ENCODE measurements at regions not wholly inside any gene's neighbourhood (a gene's known extent, or its start where the extent isn't known, plus 50 kb on each side); places are given as distances from the start of the nearest gene placed in this dataset.

DNA sequence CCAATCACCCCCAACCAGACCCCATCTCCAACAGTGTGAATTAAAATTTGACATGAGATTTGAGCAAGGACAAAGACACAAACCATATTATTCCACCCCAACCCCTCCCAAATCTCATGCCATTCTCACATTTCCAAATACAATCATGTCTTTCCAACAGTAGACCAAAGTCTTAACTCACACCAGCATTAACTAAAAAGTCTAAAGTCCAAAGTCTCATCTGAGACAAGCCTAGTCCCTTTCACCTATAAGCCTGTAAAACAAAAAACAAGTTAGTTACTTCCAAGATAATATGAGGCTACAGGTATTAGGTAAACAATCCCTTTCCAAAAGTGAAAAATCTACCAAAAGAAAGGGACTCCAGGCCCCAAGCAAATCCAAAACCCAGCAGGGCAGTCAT, 140.6 kb upstream of the NR4A3 start:
- no peak overlapping the region for H3K27ac ChIP-seq (replicated peaks)
- no peak for DNase-seq (ENCODE audit: low read depth in 1 of 2, low spot score in 1 of 2)
- TF ChIP-seq CTCF (IDR thresholded peaks at IDR 0.05; ENCODE audit: insufficient read depth, low read length) (no peak), SPI1 (IDR thresholded peaks at IDR 0.05; ENCODE audit: borderline replicate concordance, low read depth) (no peak), POLR2AphosphoS5 (IDR thresholded peaks at IDR 0.05; ENCODE audit: low read depth) (no peak), GABPA (IDR thresholded peaks at IDR 0.05; ENCODE audit: low read depth) (no peak)
- TF ChIP-seq, protein P1, sequence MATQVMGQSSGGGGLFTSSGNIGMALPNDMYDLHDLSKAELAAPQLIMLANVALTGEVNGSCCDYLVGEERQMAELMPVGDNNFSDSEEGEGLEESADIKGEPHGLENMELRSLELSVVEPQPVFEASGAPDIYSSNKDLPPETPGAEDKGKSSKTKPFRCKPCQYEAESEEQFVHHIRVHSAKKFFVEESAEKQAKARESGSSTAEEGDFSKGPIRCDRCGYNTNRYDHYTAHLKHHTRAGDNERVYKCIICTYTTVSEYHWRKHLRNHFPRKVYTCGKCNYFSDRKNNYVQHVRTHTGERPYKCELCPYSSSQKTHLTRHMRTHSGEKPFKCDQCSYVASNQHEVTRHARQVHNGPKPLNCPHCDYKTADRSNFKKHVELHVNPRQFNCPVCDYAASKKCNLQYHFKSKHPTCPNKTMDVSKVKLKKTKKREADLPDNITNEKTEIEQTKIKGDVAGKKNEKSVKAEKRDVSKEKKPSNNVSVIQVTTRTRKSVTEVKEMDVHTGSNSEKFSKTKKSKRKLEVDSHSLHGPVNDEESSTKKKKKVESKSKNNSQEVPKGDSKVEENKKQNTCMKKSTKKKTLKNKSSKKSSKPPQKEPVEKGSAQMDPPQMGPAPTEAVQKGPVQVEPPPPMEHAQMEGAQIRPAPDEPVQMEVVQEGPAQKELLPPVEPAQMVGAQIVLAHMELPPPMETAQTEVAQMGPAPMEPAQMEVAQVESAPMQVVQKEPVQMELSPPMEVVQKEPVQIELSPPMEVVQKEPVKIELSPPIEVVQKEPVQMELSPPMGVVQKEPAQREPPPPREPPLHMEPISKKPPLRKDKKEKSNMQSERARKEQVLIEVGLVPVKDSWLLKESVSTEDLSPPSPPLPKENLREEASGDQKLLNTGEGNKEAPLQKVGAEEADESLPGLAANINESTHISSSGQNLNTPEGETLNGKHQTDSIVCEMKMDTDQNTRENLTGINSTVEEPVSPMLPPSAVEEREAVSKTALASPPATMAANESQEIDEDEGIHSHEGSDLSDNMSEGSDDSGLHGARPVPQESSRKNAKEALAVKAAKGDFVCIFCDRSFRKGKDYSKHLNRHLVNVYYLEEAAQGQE (IDR thresholded peaks at IDR 0.05; ENCODE audit: insufficient replicate concordance, low read depth) = no peak
- H3K27me3 ChIP-seq (ENCODE audit: insufficient read depth, poor library complexity, severe bottlenecking) = no peaks in the 10 kb centered on the region
- no peak overlapping the region for H3K4me3 ChIP-seq (replicated peaks; ENCODE audit: insufficient read depth, low read length)

GRCh38 chr9:99682378-99682777, 139.3 kb upstream of the NR4A3 start:
- no peak overlapping the region for H3K4me3 ChIP-seq (replicated peaks; ENCODE audit: insufficient read depth, low read length)
- H3K27ac ChIP-seq (replicated peaks) = peak overlapping the region; percentile 21
- TF ChIP-seq POLR2AphosphoS5 (IDR thresholded peaks at IDR 0.05; ENCODE audit: low read depth) (no peak), CTCF (IDR thresholded peaks at IDR 0.05; ENCODE audit: insufficient read depth, low read length) (no peak), GABPA (IDR thresholded peaks at IDR 0.05; ENCODE audit: low read depth) (no peak), SPI1 (IDR thresholded peaks at IDR 0.05; ENCODE audit: borderline replicate concordance, low read depth) (no peak)
- TF ChIP-seq, protein P1 (IDR thresholded peaks at IDR 0.05; ENCODE audit: insufficient replicate concordance, low read depth) = no peak
- no peaks in the 10 kb centered on the region for H3K27me3 ChIP-seq (ENCODE audit: insufficient read depth, poor library complexity, severe bottlenecking)
- no peak for DNase-seq (ENCODE audit: low read depth in 1 of 2, low spot score in 1 of 2)

DNA sequence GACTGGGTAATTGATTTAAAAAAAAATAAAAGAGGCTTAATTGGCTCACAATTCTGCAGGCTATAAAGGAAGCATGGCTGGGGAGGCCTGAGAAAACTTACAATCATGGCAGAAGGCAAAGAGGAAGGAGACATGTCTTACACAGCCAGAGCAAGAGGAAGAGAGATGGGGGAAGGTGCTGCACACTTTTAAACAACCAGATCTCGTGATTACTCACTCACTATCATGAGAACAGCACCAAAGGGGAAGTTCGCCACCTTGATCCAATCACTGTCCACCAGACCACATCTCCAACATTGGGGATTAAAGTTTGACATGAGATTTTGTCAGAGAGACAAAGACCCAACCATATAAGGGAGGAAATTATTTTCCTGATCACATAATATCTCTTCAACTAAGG, 138.8 kb upstream of the NR4A3 start:
- Histone ChIP-seq H3K27me3 (ENCODE audit: insufficient read depth, poor library complexity, severe bottlenecking) (no peaks in the 10 kb centered on the region), H3K4me3 (replicated peaks; ENCODE audit: insufficient read depth, low read length) (no peak overlapping the region), H3K27ac (replicated peaks) (peak overlapping the region; percentile 21)
- peak; percentile 77 to 79 for DNase-seq (ENCODE audit: low read depth in 1 of 2, low spot score in 1 of 2)
- no peak for TF ChIP-seq GABPA (IDR thresholded peaks at IDR 0.05; ENCODE audit: low read depth)
- TF ChIP-seq, protein P1 (IDR thresholded peaks at IDR 0.05; ENCODE audit: insufficient replicate concordance, low read depth) = no peak
- TF ChIP-seq SPI1 (IDR thresholded peaks at IDR 0.05; ENCODE audit: borderline replicate concordance, low read depth) = peak; percentile 52; the same call in 1 of the 2 replicates
- TF ChIP-seq CTCF (IDR thresholded peaks at IDR 0.05; ENCODE audit: insufficient read depth, low read length) = no peak
- 0 out of 2 replicates have a peak, but pooled peaks have one; percentile 25 for TF ChIP-seq POLR2AphosphoS5 (IDR thresholded peaks at IDR 0.05; ENCODE audit: low read depth)

All from HL-60 (cell line).